HG03066 (cell line): ENCODE measurements at regions not wholly inside any gene's neighbourhood (a gene's known extent, or its start where the extent isn't known, plus 50 kb on each side); places are given as distances from the start of the nearest gene placed in this dataset.
"Not testable (repeated sequence)": the region's sequence is repeated elsewhere in the genome, so short reads cannot be mapped to it uniquely, and the experiment has no call there.

Experiments
- ATAC-seq: cut with Tn5 transposase; IDR thresholded peaks from one replicate; pipeline ENCODE4 v1.9.1; 2021; ENCODE audit warnings: low read depth; ENCODE audit not compliant: unreplicated experiment

- ATAC-seq: not testable (repeated sequence)
These were observed 151.6 kb downstream of the CDRT15L2 start for GRCh38 chr17:20731131-20731530.

- no peak for ATAC-seq
These were observed 154.4 kb downstream of the CDRT15L2 start for GRCh38 chr17:20733923-20734322.

- no peak for ATAC-seq
These were observed 156.3 kb downstream of the CDRT15L2 start for GRCh38 chr17:20735796-20736195.

- not testable (repeated sequence) for ATAC-seq
These were observed 158.1 kb downstream of the CDRT15L2 start for GRCh38 chr17:20737636-20738035.

- no peak for ATAC-seq
These were observed 191.6 kb downstream of the CDRT15L2 start for GRCh38 chr17:20771104-20771503.

- ATAC-seq: no peak
These were observed 195.1 kb downstream of the CDRT15L2 start for GRCh38 chr17:20774472-20775135.

- ATAC-seq: no peak
These were observed 195.8 kb downstream of the CDRT15L2 start for GRCh38 chr17:20775331-20775730.

GRCh38 chr17:20779521-20779920 lies 200.0 kb downstream of the CDRT15L2 start:
- no peak for ATAC-seq

- ATAC-seq: no peak
These were observed 201.7 kb downstream of the CDRT15L2 start for GRCh38 chr17:20781260-20781659.

- not testable (repeated sequence) for ATAC-seq
These were observed 202.3 kb downstream of the CDRT15L2 start for GRCh38 chr17:20781869-20782268.

GRCh38 chr17:20783091-20783490 lies 203.6 kb downstream of the CDRT15L2 start:
- no peak for ATAC-seq

GRCh38 chr17:20784100-20784665 lies 204.7 kb downstream of the CDRT15L2 start:
- ATAC-seq: no peak

GRCh38 chr17:20787281-20787680 lies 207.8 kb downstream of the CDRT15L2 start:
- no peak for ATAC-seq

GRCh38 chr17:20791626-20792025 lies 212.1 kb downstream of the CDRT15L2 start:
- no peak for ATAC-seq

GRCh38 chr17:20794532-20794931 lies 215.0 kb downstream of the CDRT15L2 start:
- not testable (repeated sequence) for ATAC-seq

GRCh38 chr17:20797292-20797691 lies 217.8 kb downstream of the CDRT15L2 start:
- ATAC-seq: no peak

- no peak for ATAC-seq
These were observed 220.6 kb downstream of the CDRT15L2 start for GRCh38 chr17:20800146-20800545.

- no peak for ATAC-seq
These were observed 226.2 kb downstream of the CDRT15L2 start for GRCh38 chr17:20805751-20806150.

GRCh38 chr17:20807566-20807965 lies 228.0 kb downstream of the CDRT15L2 start:
- not testable (repeated sequence) for ATAC-seq

- ATAC-seq: not testable (repeated sequence)
These were observed 227.4 kb downstream of the USP22 start for GRCh38 chr17:20815410-20815809.

GRCh38 chr17:20823905-20824304 lies 218.9 kb downstream of the USP22 start:
- no peak for ATAC-seq

- ATAC-seq: no peak
These were observed 217.3 kb downstream of the USP22 start for GRCh38 chr17:20825539-20825938.
